Lung microvascular endothelial cell (primary cell): ENCODE measurements at regions not wholly inside any gene's neighbourhood (a gene's known extent, or its start where the extent isn't known, plus 50 kb on each side); places are given as distances from the start of the nearest gene placed in this dataset.
A peak's percentile ranks its signal among the peaks of the same experiment; 100 is the strongest.
"Not testable (repeated sequence)": the region's sequence is repeated elsewhere in the genome, so short reads cannot be mapped to it uniquely, and the experiment has no call there.

Experiments used
- DNase-seq, 2 donors: peaks; one replicate each; pipeline versions ENCODE4 v3.0.0 to v3.0.0-alpha.2; 2010; ENCODE audit warnings: low read depth in 2 of 2

GRCh38 chr10:43855667-43856210, 207.1 kb upstream of the ZNF32 start:
- DNase-seq = no peak

- peak in 1 of 2 donors; percentile 17 for DNase-seq
Observed at GRCh38 chr10:43854007-43854406, 205.3 kb upstream of the ZNF32 start.

GRCh38 chr10:43853369-43853768, 204.7 kb upstream of the ZNF32 start:
- DNase-seq = no peak

GRCh38 chr10:43852644-43853214, 204.0 kb upstream of the ZNF32 start:
- DNase-seq = no peak

GRCh38 chr10:43852149-43852548, 203.5 kb upstream of the ZNF32 start:
- DNase-seq = no peak

- no peak for DNase-seq
Observed at GRCh38 chr10:43851030-43851429, 202.3 kb upstream of the ZNF32 start.

GRCh38 chr10:43849551-43849950, 200.9 kb upstream of the ZNF32 start:
- DNase-seq = no peak

- DNase-seq = peak; percentile 35 to 39
Observed at GRCh38 chr10:43846968-43847367, 198.3 kb upstream of the ZNF32 start.

- peak; percentile 55 to 79 for DNase-seq
Observed at GRCh38 chr10:43846187-43846680, 197.6 kb upstream of the ZNF32 start.

GRCh38 chr10:43845121-43845520, 196.4 kb upstream of the ZNF32 start:
- no peak for DNase-seq

- DNase-seq = no peak
Observed at GRCh38 chr10:43844221-43844620, 195.5 kb upstream of the ZNF32 start.

- DNase-seq = peak in 1 of 2 donors; percentile 30
Observed at GRCh38 chr10:43843321-43844101, 194.8 kb upstream of the ZNF32 start.

- DNase-seq = no peak
Observed at GRCh38 chr10:43842496-43842895, 193.8 kb upstream of the ZNF32 start.

GRCh38 chr10:43842072-43842471, 193.4 kb upstream of the ZNF32 start:
- DNase-seq = no peak

GRCh38 chr10:43839973-43840372, 191.3 kb upstream of the ZNF32 start:
- DNase-seq = no peak

GRCh38 chr10:43834751-43835150, 186.1 kb upstream of the ZNF32 start:
- DNase-seq = not testable (repeated sequence)

GRCh38 chr10:43827853-43828252, 179.2 kb upstream of the ZNF32 start:
- DNase-seq = no peak

- DNase-seq = no peak
Observed at GRCh38 chr10:43825984-43826383, 177.3 kb upstream of the ZNF32 start.

- no peak for DNase-seq
Observed at GRCh38 chr10:43825421-43825820, 176.7 kb upstream of the ZNF32 start.

GRCh38 chr10:43824934-43825333, 176.3 kb upstream of the ZNF32 start:
- no peak for DNase-seq

- peak in 1 of 2 donors; percentile 41 for DNase-seq
Observed at GRCh38 chr10:43822631-43823580, 174.2 kb upstream of the ZNF32 start.

- no peak for DNase-seq
Observed at GRCh38 chr10:43821103-43821502, 172.4 kb upstream of the ZNF32 start.
